Globus pallidus (tissue), 1 donor: ENCODE measurements at regions not wholly inside any gene's neighbourhood (a gene's known extent, or its start where the extent isn't known, plus 50 kb on each side); places are given as distances from the start of the nearest gene placed in this dataset.
A peak's percentile ranks its signal among the peaks of the same experiment; 100 is the strongest.

Experiments used
- DNase-seq: peaks from one replicate; pipeline ENCODE4 v3.0.0-alpha.2; 2015; ENCODE audit warnings: low spot score

DNA sequence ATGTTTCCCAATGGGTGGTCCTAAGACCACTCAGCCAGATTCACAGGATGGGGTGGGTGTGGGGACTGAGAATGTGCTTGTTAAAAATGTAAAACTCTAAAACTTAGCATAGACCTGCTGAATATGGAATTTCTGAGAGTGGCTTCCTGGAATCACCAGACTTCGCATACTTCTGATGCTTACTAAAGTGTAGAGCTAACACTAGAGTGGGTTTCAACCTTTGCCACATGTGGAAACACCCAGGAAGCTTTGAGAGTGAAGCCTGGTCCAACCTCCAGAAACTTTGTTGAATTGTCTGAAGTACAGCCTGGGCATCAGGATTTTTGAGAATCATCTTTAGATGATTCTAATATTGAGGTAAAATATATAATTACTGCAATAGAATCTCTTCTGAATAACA is 167.8 kb upstream of the EDNRA start:
- no peak for DNase-seq

DNA sequence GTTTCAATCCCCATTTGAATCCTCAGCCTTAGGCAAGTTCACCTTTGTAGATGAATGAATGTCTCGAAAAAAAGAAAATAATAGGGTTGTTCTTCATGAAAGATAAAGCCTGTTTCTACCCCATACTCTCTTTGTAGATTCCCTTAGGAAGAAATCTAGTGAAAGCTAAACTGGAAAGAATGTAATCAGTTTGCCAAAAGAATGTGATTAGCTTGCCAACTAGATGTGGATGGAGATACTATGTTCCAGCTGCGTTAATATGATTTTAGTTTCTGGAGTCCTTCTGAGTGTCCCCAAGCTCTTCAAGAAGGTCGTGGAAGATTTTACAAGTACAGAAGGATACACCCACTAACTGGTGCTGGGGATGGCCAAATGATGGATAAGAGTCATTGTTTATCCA is 162.3 kb upstream of the EDNRA start:
- no peak for DNase-seq

DNA sequence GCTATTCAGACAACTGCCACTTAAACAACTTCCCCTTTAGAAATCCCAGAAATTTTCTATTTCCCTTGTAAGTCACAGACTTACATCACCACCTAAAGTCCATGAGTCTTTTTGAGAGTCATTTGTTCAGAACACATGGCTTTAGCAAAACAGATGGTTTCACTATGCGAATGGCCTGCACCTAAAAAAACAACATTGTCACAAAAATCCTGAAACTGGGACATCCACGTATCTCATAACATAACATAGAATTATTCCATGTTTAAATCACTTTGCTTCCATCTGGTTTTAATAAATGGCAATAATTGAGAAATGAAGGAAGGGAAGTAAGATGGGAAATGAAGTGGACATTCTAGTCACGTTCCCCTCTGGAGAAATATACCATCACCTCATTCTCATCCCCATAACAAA is 155.3 kb upstream of the EDNRA start:
- DNase-seq: no peak

DNA sequence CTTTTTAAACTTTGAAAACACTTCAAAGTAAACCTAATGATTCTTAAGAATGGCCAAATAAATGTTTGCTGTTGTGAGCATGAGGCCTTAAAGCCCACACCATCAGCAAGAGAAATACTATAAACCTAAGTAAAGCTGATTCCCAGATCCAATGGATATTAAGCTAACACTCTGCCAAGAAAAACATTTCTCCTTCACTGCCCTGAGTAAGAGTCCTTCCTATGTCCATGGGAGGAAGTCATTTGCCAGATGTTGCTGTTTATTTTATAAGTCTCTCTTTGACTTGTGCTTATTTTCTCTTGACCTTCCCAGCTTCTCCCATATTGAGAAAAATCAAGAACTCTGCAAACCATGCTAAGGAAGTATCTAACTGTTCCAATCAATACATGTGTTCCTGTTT is 154.3 kb upstream of the EDNRA start:
- no peak for DNase-seq

DNA sequence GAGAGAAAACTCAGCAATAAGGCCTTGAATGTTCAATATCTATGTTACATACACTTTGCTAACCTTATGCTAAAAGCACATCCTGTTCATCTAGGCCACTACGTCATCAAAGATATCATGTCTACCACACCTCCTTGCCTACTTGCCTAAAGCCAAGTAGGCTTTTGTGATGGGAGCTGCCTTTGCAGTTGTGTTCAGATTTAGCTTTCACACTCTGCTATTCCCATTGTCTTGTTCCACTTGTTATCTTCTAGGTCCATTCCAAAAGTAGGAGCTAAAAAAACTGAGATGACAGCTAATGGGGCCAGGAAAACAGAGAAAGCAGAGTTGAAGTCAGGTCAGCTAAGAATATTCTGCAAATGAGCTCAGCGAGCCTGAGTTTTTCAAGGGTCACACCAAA is 153.6 kb upstream of the EDNRA start:
- no peak for DNase-seq

DNA sequence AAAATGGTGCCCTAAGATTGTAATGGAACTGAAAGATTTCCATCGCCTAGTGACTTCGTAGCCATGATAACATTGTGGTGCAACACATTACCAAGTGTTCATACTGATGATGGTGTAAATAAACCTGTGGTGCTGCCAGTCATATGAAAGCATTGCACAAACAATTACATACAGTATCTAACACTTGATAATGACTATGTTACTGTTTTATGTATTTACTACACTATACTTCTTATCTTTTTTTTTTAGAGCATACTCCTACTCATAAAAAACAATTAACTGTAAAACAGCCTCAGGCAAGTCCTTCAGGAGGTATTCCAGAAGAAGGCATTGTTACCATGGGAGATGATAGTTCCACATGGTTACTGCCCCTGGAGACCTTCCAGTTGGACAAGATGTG is 152.7 kb upstream of the EDNRA start:
- DNase-seq: no peak

DNA sequence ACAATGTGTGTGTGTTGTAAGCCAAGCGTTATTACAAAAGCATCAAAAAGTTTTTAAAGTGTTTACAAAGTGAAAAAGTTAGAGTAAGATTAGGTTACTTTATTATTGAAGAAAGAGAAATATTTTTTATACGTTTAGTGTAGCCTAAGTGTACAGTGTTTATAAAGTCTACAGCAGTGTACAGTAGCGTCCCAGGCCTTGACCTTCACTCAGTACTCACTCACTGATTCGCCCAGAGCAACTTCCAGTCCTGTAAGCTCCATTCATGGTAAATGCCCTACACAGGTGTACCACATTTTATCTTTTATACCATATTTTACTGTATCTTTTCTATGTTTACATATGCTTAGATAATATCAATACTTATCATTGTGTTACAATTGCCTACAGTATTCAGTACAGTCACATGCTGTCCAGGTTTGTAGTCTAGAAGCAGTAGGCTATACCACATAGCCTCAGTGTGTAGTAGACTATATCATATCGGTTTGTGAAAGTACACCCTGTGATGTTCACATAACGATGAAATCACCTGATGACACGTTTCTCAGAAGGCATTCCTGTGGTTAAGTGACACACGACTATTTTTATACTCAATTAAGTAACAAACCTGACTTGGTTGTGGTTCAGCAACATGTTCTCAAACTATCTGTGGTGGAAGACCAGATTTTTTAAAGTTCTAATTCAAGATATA is 152.0 kb upstream of the EDNRA start:
- no peak for DNase-seq

DNA sequence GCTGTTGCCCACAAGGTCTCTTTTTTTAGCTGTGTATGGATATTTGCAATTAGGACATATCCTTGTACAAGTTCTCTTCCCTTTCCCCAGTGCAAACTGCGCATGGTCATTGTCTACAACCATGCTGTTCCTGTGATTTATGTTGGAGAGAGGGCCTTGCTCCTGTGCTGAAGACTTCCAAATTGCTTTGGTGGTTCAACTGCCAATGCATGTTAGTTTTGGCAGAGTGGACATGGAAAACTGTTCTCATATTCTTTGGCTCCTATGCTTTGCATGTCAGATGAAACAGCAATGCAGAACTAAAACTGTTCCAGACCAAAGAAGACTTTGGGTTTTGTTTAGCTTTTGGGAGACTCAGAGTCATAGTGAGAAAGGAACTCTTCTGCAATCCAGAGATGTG is 148.8 kb upstream of the EDNRA start:
- DNase-seq: no peak

DNA sequence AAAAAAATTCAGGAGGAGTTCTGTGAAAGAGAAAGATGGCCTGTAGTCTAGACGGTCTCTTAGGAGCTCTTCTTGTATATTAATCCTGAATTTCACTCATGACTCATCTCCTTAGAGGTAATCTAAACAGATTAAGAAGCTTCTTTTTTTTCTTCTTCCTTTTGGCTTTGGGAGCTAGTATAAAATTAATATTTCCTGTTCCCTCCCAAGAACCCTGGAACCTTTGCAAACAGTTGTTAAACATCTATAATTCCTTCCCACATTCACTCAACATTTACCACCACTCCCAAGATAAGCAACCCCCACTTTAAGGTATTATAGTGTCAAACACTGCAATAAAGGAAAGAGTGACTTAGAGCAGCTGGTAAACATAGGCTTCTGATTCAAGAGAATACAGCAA is 146.4 kb upstream of the EDNRA start:
- DNase-seq: no peak

DNA sequence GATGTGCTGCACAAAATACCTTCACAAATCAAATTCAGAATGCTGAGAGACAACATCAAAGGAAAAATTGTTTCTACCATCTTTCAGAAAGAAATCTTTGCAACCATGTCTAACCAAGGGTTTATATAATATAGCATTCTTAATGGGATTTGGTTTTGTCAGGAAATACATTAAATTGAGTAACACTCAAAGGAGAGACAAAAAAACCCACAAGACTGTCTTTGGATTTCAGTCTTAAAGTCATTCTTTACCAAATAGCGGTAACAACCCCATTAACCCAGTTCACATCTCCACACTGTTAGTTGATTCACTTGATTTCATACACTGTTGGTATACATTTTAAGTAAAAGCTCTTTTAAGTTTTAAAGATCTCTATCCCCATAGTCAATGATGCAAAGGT is 145.7 kb upstream of the EDNRA start:
- no peak for DNase-seq

DNA sequence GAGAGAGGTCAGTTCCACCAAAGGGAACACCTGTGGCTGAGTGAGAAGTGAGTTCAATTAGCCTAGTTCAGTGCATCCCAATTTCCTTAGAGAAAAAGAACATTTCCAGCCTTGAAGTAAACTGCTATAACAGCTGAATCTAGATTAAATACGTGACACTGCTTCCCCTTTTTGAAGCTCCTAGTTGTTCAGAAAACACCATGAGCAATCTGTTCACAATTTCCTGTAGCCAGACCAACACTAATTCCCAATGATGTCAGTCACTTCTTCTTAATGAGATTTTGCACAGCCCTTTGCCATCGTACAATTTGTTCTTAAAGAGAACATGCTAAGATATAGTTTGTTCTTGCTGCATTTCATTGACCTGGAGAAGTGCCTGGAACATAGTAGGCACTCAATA is 144.6 kb upstream of the EDNRA start:
- DNase-seq: no peak

DNA sequence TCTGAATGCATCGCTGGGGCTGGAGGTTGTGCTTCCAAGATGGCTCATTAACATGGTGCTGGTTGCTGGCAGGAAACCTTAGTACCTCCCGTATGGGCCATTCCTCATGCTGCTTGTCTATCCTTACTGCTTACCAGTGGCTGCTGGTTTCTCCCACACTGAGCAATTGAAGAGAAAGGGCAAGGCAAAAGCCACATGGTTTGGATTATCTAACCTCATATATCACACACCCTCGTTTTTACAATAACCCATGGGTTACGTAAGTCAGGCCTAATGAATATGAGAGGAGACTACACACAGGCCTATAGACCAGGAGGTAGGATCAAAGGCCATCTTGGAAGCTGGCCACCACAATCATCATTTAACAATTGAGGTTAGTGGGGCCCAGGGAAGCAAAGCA is 141.8 kb upstream of the EDNRA start:
- no peak for DNase-seq

DNA sequence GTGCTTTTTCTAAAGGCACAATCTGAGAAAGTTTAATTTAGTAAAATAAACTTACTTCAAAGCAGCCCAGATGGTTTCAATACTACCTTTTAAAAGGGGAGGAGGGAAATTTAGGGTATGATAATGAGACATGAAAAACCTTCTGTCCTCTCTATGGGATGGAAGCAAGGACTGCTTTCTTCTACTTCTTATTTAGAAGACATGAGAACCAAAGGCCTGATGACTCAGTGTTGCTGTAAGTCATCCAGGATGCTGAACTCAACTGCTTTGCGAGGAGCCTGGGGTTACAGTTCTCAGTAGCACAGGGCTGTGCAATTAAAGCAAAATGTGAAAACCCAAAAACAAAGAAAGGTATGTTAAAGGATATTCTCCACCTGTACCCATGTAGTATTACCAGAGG is 140.8 kb upstream of the EDNRA start:
- DNase-seq: no peak

DNA sequence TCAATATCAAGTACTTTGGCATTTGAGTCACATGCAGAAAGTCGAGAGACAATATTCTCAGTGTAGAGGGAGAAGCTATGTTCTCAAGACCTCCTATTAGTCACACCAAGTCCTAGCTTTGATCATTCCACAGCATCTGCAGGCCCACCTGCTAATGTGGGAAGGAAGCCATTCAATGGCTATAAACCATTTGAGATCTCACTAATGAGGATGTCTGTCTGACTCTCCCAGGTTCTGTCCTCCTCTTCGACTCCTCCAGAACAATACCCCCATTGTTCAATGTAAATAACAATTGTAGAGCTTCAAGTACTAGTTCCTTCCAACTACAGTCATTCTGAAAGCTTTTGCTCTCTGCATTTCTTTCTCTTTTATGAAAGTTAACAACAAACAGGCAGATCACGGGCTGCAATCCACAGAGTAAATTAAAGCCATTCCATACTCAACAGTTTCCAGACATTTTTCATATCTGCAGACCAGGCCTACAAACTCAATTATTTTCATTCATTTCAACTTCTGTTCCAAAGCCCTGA is 140.2 kb upstream of the EDNRA start:
- peak; percentile 28 for DNase-seq

DNA sequence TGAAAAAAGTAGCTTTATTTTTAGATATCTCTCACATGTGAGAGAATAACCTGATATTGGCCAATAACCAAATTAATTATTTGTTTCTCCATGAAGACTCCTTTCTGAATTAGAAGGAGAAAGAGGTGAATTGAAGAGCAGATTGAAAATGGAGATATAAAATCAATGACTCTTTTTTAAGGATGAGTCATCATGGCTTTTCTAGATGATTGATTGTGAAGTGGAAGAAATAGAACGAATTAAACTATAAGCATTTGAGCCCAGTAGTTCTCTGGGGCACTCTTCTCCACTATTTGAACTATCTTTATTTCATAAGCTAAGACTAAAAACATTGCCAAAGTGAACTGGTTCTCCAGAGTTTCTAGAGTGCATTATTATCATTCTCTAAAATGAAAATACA is 137.2 kb upstream of the EDNRA start:
- no peak for DNase-seq

DNA sequence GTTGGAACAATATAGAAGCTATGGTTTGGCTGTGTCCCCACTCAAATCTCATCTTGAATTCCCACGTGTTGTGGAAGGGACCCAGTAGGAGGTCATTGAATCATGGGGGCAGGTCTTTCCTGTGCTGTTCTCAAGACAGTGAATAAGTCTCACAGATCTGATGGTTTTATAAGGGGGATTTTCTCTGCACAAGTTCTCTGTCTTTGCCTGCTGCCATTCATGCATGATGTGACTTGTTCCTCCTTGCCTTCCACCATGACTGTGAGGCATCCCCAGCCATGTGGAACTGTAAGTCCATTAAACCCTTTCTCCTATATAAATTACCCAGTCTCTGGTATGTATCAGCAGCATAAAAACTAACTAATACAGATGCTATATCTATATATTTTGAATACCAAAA is 135.2 kb upstream of the EDNRA start:
- DNase-seq: no peak

DNA sequence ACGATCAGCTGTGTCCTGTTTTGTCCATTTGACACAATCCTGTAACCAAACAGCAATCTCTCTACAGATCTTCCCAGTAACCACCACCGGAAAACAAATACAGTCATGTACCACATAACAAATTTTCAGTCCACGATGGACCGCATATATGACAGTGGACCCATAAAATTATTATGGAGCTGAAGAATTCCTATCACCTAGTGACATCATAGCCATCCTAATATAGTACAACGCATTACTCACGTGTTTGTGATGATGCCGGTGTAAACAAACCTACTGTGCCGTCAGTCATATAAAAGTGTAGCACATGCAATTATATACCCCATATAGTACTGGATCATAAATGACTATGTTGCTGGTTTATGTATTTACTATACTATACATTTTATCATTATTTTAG is 133.7 kb upstream of the EDNRA start:
- no peak for DNase-seq

DNA sequence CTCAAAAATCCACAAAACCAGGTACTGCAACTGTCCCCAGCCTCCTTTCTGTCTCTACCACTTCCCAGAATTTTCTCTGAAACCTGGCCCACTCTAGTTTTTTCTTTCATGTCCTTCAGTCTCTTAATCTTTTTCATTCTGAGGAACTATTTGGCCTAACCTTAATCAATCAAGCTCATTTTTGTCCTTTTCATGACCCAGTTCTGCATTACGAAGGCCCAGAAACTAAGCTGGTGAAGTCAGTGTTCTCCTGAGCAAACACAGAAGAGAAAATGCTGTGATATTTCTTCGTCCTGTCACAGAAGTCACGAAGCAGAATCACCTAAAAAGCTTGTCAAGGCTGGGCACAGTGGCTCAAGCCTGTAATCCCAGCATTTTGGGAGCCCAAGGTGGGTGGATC is 131.7 kb upstream of the EDNRA start:
- no peak for DNase-seq

DNA sequence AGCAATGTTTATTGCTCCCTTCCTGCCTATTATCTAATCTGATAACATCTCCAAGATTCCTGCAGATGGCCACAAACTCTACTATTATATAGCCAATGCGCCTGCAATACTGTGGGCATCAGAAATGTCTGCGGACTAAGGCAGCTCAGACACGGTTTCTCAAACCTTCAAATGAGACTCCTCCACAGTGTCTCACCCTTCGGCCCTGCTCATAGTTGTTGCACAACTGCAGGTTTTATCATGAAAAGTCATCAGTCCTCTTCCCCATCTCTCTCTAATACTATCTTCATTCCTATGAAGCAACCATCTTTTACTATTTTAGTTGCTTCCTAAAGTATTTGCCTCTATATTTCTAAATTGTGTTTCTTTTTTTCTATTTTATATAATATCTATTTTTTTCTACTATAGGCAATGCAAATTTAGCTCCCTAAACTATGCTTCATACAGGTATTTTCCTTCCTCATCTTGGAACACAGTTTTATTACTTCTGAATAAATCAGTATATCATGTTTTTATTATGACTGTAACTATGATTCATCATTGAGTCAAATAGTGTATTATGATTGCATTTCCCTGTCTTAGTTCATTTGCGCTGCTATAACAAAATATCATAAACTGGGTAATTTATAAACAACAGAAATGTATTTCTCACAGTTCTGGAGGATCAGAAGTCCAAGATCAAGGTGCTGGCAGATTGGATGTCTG is 129.7 kb upstream of the EDNRA start:
- DNase-seq: no peak

DNA sequence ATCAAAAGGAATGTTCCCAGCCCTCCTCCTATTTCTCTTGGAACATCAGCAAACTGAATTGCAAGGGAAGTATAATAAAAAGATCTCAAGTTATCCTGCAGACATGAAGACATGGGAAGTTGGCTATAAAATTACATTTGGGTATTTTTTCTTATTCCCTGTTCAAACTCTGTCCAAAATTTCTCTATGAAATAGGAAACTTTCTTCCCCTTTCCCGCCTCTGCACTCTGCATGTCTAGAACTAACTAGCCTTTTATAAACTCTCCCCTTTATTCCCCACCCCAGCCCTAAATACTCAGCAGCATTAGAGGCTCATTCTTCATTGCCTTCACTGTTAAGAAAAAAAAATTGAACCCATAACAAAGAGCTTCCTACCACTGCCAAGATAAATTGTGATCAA is 126.7 kb upstream of the EDNRA start:
- no peak for DNase-seq

DNA sequence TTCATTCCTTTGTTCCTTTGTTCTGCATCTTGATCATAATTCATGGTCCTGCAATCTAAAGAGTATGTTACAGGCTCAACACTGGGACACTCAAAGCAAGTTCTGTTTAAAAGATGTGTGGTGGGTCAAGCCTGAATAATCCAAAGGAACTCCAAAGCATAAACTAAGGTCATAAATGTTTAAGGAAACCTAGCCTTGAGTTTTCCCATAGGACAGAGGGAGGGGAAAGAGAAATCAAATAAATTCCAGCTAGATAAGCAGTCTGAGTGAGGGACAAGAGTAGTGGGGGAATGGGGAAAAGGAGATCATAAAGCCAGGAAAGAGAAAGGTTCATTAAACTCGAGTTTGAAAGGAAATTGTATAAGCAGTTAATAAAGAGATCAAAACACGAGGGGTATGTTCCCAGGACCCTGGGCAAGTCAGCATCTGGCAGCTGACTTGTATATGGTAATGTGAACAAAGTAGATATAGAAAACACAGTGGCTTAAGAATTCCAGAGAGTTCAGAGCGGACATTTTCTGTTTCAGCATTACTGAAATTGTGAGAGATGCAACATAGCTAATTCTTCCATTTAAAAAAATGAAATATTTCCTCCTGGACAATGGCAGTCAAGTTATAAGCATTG is 125.8 kb upstream of the EDNRA start:
- DNase-seq: no peak

DNA sequence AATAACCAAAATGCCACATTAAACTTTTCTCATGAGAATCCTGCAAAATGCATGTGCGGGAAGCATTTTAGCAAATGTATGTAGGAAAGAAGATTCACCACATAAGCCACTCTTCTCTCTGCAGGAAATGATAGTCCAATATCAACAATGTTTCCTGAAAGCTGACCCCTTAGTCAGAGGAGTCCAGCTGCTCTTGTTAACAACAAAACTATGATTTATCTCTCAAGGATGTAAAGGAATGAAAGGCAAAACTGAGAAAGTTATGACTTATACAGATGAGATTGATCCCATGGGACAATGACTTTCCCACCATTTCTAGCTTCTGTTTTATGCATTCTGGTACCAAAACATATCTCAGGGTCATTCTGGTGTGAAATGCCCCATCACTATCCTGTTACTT is 125.0 kb upstream of the EDNRA start:
- no peak for DNase-seq

DNA sequence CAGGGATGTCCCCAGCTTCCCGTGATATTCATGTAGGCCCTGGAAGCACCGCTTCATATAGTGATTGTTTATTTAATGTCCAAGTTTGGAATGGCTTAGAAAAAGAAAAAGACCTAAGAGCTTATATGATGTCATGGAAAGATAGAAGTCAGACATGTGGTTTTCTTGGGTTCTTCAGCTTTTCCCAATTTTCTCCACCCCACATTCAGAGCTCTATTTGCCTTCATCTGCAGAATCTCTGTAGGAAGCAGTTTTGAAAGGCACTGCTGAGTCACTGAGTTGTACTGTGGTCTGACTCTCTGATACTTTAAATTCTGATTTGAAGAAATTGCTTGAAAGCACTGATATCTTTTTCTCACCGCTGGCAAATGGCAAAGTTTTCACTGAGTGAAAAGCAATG is 120.6 kb upstream of the EDNRA start:
- DNase-seq: no peak
